ENCODE measurements at regions not wholly inside any gene's neighbourhood (a gene's known extent, or its start where the extent isn't known, plus 50 kb on each side); places are given as distances from the start of the nearest gene placed in this dataset.

GRCh38 chr7:42666994-42667393 is 244.9 kb downstream of the C7orf25 start:
- no peak for TF ChIP-seq POLR2A (IDR thresholded peaks at IDR 0.05; ENCODE audit: low read depth, low read length)
- no peak for TF ChIP-seq CTCF (IDR thresholded peaks at IDR 0.05; ENCODE audit: extremely low read depth in 1 of 2, insufficient read depth in 1 of 2, low read depth in 1 of 2, low read length in 2 of 2)
- no peak for TF ChIP-seq POLR2AphosphoS5 (IDR thresholded peaks at IDR 0.05; ENCODE audit: insufficient read depth, low read depth, low read length)
- no peak for TF ChIP-seq GATA2 (IDR thresholded peaks at IDR 0.05; ENCODE audit: insufficient read depth, insufficient read length, low read depth, low read length)
